ENCODE measurements at regions not wholly inside any gene's neighbourhood (a gene's known extent, or its start where the extent isn't known, plus 50 kb on each side); places are given as distances from the start of the nearest gene placed in this dataset.

- peaks cover 32 to 53% of the 10 kb centered on the region in 2 donors for H3K36me3 Mint-ChIP-seq
- no peak overlapping the region for H3K4me3 Mint-ChIP-seq
- H3K4me1 Mint-ChIP-seq = peaks cover 26 to 57% of the 10 kb centered on the region in 2 donors
- DNase-seq = no peak
- H3K9me3 Mint-ChIP-seq = no peaks in the 10 kb centered on the region
- peak overlapping the region; percentile 59 for H3K27ac Mint-ChIP-seq
- no peaks in the 10 kb centered on the region for H3K27me3 Mint-ChIP-seq
- ATAC-seq (replicated peaks) = no peak
Observed at GRCh38 chr14:71525663-71526221, 406.5 kb upstream of the RGS6 start.

- Mint-ChIP-seq H3K9me3 (no peaks in the 10 kb centered on the region), H3K4me3 (no peak overlapping the region), H3K36me3 (peaks cover 33 to 60% of the 10 kb centered on the region in 2 donors), H3K27ac (no peak overlapping the region), H3K27me3 (no peaks in the 10 kb centered on the region), H3K4me1 (peaks cover 27 to 50% of the 10 kb centered on the region in 2 donors)
- ATAC-seq (replicated peaks) = no peak
- DNase-seq = no peak
Observed at GRCh38 chr14:71526388-71526787, 405.8 kb upstream of the RGS6 start.

GRCh38 chr14:71527838-71528237, 404.4 kb upstream of the RGS6 start:
- DNase-seq = no peak
- Mint-ChIP-seq H3K36me3 (peaks cover 31 to 57% of the 10 kb centered on the region in 2 donors), H3K4me3 (no peak overlapping the region), H3K27me3 (no peaks in the 10 kb centered on the region), H3K9me3 (no peaks in the 10 kb centered on the region), H3K4me1 (peaks cover 29 to 44% of the 10 kb centered on the region in 2 donors), H3K27ac (no peak overlapping the region)
- ATAC-seq (replicated peaks) = no peak

DNA sequence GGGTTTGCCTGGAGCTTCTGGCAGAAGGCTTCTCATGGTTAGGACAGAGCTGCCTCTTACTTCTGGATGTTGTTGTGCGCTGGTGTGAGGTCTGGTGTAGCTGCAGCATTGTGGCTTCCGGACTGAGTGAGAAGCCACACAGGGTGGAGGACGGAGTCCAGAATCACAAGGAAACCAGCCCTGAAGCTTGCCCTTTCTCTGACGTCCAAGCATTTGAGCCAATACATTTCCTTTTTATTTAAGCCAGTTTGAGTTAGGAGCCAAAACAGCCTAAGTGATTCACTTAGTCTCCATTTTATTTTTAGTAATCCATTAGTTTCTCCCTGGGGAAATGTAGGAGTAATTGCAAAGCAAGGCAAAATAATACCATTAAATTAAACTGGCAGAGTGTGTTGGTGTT, 402.4 kb upstream of the RGS6 start:
- ATAC-seq (replicated peaks) = no peak
- Mint-ChIP-seq H3K27ac (no peak overlapping the region), H3K36me3 (peaks cover 28 to 46% of the 10 kb centered on the region in 2 donors), H3K27me3 (no peaks in the 10 kb centered on the region), H3K4me1 (peaks cover 19 to 34% of the 10 kb centered on the region in 2 donors), H3K9me3 (no peaks in the 10 kb centered on the region), H3K4me3 (no peak overlapping the region)
- no peak for DNase-seq

- H3K36me3 Mint-ChIP-seq = peaks cover 33 to 43% of the 10 kb centered on the region in 2 donors
- no peaks in the 10 kb centered on the region for H3K9me3 Mint-ChIP-seq
- DNase-seq (no peak), ATAC-seq (replicated peaks) (no peak)
- H3K4me1 Mint-ChIP-seq = peaks cover 19 to 39% of the 10 kb centered on the region in 2 donors
- no peak overlapping the region for H3K4me3 Mint-ChIP-seq
- H3K27ac Mint-ChIP-seq = no peak overlapping the region
- H3K27me3 Mint-ChIP-seq = no peaks in the 10 kb centered on the region
Observed at GRCh38 chr14:71532344-71532743, 399.9 kb upstream of the RGS6 start.

- H3K36me3 Mint-ChIP-seq = peaks cover 33 to 47% of the 10 kb centered on the region in 2 donors
- no peak overlapping the region for H3K4me3 Mint-ChIP-seq
- DNase-seq (no peak), ATAC-seq (replicated peaks) (peak; percentile 57 to 77)
- H3K9me3 Mint-ChIP-seq = no peaks in the 10 kb centered on the region
- H3K4me1 Mint-ChIP-seq = peaks cover 23 to 43% of the 10 kb centered on the region in 2 donors
- no peak overlapping the region for H3K27ac Mint-ChIP-seq
- no peaks in the 10 kb centered on the region for H3K27me3 Mint-ChIP-seq
Observed at GRCh38 chr14:71532790-71533189, 399.4 kb upstream of the RGS6 start.

GRCh38 chr14:71533390-71533789, 398.8 kb upstream of the RGS6 start:
- peaks cover 27 to 48% of the 10 kb centered on the region in 2 donors for H3K4me1 Mint-ChIP-seq
- H3K9me3 Mint-ChIP-seq = no peaks in the 10 kb centered on the region
- H3K36me3 Mint-ChIP-seq = peaks cover 33 to 51% of the 10 kb centered on the region in 2 donors
- H3K27ac Mint-ChIP-seq = no peak overlapping the region
- no peaks in the 10 kb centered on the region for H3K27me3 Mint-ChIP-seq
- no peak for DNase-seq
- no peak overlapping the region for H3K4me3 Mint-ChIP-seq
- no peak for ATAC-seq (replicated peaks)

GRCh38 chr14:71533800-71534199, 398.4 kb upstream of the RGS6 start:
- no peak for DNase-seq
- no peaks in the 10 kb centered on the region for H3K27me3 Mint-ChIP-seq
- H3K36me3 Mint-ChIP-seq = peaks cover 32 to 53% of the 10 kb centered on the region in 2 donors
- H3K27ac Mint-ChIP-seq = no peak overlapping the region
- no peaks in the 10 kb centered on the region for H3K9me3 Mint-ChIP-seq
- no peak for ATAC-seq (replicated peaks)
- H3K4me3 Mint-ChIP-seq = no peak overlapping the region
- H3K4me1 Mint-ChIP-seq = peaks cover 31 to 52% of the 10 kb centered on the region in 2 donors

DNA sequence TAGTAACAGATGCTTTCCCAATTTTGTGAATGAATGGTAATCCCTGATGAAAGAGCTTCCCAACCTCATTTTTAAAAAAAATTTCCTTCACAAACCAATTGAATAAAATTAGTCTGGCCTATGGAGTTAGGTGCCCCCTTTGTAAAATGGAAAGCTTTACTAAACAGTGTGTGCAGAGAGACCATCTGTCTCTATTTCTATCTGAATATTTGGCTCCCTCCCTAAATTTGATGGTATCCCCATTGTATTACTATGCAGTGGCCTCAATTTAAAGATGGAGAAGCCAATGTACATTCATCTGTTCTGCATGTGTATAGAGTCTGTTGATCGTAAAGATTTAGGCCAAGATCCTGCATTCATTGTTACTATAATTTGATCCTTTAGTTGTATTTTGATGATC, 397.7 kb upstream of the RGS6 start:
- Mint-ChIP-seq H3K27ac (no peak overlapping the region), H3K9me3 (no peaks in the 10 kb centered on the region), H3K4me3 (no peak overlapping the region), H3K27me3 (no peaks in the 10 kb centered on the region), H3K36me3 (peaks cover 31 to 52% of the 10 kb centered on the region in 2 donors), H3K4me1 (peaks cover 37 to 60% of the 10 kb centered on the region in 2 donors)
- ATAC-seq (replicated peaks) = no peak
- DNase-seq = no peak

DNA sequence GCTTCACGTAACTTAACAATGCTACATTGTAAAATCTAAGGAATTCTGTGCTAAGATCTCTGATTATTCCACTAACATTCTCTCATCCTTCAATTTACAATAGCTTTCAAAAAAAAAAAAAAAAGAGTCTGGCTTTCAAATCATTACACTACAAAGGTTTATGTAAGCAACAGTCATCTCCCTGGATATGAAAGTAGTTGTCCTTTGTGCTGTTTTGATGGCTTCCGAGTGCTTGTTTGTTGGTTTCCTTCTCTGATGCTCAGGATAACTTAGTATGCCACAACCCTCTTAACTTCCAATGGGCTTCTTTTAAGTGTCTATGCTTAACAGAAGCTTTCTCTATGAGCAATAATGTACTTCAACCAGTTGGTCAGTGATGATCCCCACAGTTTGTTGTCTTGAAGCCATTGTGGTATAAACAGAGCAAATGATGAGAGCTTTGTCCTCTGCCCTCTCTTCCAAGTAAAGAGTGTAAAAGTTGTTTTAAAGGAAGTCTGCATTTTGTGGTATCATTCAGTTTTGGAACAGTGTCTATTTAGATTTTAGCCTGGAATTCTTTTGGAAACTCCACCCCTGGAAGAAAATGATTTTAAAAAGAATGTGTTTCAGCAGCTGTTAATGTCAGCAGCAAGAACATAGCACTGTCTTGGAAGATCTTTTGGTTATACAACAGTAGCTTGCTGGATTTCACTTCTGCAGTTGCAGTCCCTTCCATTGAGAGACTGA, 396.1 kb upstream of the RGS6 start:
- no peak for ATAC-seq (replicated peaks)
- no peak for DNase-seq
- Mint-ChIP-seq H3K4me1 (peaks cover 43 to 67% of the 10 kb centered on the region in 2 donors), H3K4me3 (no peak overlapping the region), H3K27me3 (no peaks in the 10 kb centered on the region), H3K27ac (peak overlapping the region; percentile 52), H3K36me3 (peaks cover 21 to 41% of the 10 kb centered on the region in 2 donors), H3K9me3 (no peaks in the 10 kb centered on the region)

DNA sequence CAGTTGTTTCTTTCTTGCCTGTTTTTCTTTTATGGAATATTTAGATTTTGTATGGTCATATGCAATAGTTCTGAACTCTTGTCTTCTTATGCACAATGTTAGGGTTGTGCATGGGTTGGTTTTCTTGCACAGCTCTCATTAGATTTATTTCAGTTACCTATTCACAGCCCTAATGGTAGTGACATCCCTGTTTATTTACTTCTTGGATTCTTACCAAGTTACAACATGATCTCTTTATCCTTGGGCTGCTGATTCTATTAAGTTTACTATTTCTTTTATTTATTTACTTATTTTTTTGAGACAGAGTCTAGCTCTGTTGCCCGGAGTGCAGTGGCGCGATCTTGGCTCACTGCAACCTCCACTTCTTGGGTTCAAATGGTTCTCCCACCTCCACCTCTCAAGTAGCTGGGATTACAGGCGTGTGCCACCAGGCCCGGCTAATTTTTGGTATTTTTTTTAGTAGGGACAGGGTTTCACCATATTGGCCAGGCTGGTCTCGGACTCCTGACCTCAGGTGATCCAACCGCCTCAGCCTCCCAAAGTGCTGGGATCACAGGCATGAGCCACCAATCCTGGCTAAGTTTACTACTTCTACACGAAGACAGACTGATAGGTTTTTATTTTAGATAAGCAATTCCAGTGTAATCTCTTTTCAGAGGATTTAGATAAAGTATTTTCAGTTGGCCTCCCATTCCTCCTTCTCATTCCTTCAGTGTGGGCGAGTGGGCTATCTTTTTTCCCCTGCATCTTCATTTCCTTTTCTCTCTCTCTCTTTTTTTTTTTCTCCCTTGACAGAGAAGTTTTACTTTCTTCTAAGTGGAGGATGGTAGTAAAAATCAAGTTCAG, 395.1 kb upstream of the RGS6 start:
- Mint-ChIP-seq H3K4me1 (peaks cover 43 to 66% of the 10 kb centered on the region in 2 donors), H3K4me3 (no peak overlapping the region), H3K36me3 (peaks cover 18 to 37% of the 10 kb centered on the region in 2 donors), H3K9me3 (no peaks in the 10 kb centered on the region), H3K27ac (peak overlapping the region; percentile 60), H3K27me3 (no peaks in the 10 kb centered on the region)
- DNase-seq (no peak), ATAC-seq (replicated peaks) (no peak)

DNA sequence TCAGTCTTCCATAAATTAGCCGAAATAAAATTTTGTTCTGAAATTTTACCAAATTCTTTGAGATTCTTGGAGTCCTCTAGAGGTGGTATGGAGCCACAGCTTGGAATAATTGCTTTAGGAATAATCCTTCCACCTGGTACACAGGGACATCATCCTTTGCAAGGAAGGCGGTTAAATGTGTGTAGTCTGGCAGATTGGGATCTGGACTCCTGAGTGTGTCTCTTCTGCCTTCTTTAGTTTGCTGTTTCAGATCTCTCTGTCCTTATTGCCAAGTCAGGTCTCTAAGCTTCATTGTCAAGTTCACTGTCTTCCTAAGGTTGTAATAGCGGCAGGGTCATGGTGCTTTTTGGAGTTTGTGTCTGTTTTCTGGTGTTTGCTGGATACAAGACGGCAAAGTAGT, 393.9 kb upstream of the RGS6 start:
- Mint-ChIP-seq H3K9me3 (no peaks in the 10 kb centered on the region), H3K36me3 (peaks cover 16 to 35% of the 10 kb centered on the region in 2 donors), H3K27me3 (no peaks in the 10 kb centered on the region), H3K27ac (peak overlapping the region; percentile 57), H3K4me1 (peaks cover 44 to 63% of the 10 kb centered on the region in 2 donors), H3K4me3 (no peak overlapping the region)
- DNase-seq (no peak), ATAC-seq (replicated peaks) (no peak)

- no peaks in the 10 kb centered on the region for H3K27me3 Mint-ChIP-seq
- H3K27ac Mint-ChIP-seq = peak overlapping the region; percentile 69
- peaks cover 42 to 61% of the 10 kb centered on the region in 2 donors for H3K4me1 Mint-ChIP-seq
- no peak overlapping the region for H3K4me3 Mint-ChIP-seq
- DNase-seq (no peak), ATAC-seq (replicated peaks) (no peak)
- no peaks in the 10 kb centered on the region for H3K9me3 Mint-ChIP-seq
- H3K36me3 Mint-ChIP-seq = peaks cover 14 to 32% of the 10 kb centered on the region in 2 donors
Observed at GRCh38 chr14:71538938-71539649, 393.1 kb upstream of the RGS6 start.

All from stimulated activated naive B cell treated with anti-CD40 and anti-IgM and Interleukin-4, amounts not matched to agents 10 μg/mL and 1 μg/mL and 100 μg/mL, for 72 hours (primary cell).